Left lung (tissue), 4 donors: ENCODE measurements at regions not wholly inside any gene's neighbourhood (a gene's known extent, or its start where the extent isn't known, plus 50 kb on each side); places are given as distances from the start of the nearest gene placed in this dataset.
"Not testable (repeated sequence)": the region's sequence is repeated elsewhere in the genome, so short reads cannot be mapped to it uniquely, and the experiment has no call there.

ENCODE experiments used
- ATAC-seq: fragments of 200-7000 bp; cut with Tn5 transposase; one replicate; pipeline ENCODE4 v1.9.1; 2020; ENCODE audit warnings: moderate library complexity
- DNase-seq, 4 donors: peaks; one replicate each; pipeline ENCODE4 v3.0.0-alpha.2; 2013 to 2020
- H3K27ac ChIP-seq, 2 donors: fragments of 200-600 bp; sonication (generic) in 1 of 2; one replicate each; pipeline versions ENCODE4 v1.5.0 to v1.8.0; 2020 to 2021
- H3K27me3 ChIP-seq, 2 donors: fragments of 200-600 bp; sonication (generic) in 1 of 2; one replicate each; pipeline versions ENCODE4 v1.5.0 to v1.8.0; 2020 to 2021
- H3K36me3 ChIP-seq, 2 donors: fragments of 200-600 bp; sonication (generic) in 1 of 2; one replicate each; pipeline versions ENCODE4 v1.5.0 to v1.8.0; 2020 to 2021
- H3K4me1 ChIP-seq, 2 donors: fragments of 200-600 bp; one replicate each; pipeline ENCODE4 v1.8.0; 2021
- H3K4me3 ChIP-seq, 2 donors: fragments of 200-600 bp; sonication (generic) in 1 of 2; one replicate each; pipeline versions ENCODE4 v1.5.0 to v1.8.0; 2020 to 2021; ENCODE audit warnings: mild to moderate bottlenecking in 1 of 2
- H3K9me3 ChIP-seq, 2 donors: fragments of 200-600 bp; sonication (generic) in 1 of 2; one replicate each; pipeline versions ENCODE4 v1.5.0 to v1.8.0; 2020 to 2021
- intact Hi-C, 2 donors: fragments of 100-400 bp; cut with DNase I; formaldehyde crosslinking; loops; one replicate each; pipeline versions ENCODE4 v1.11.2 to v1.14.2; 2022
- TF ChIP-seq, protein P1 (sequence below), 2 donors: fragments of 200-600 bp; sonication (generic) in 1 of 2; IDR thresholded peaks; one replicate each; pipeline versions ENCODE4 v1.5.0 to v1.8.0; 2021; ENCODE audit warnings: antibody characterized with exemption in 2 of 2
- donor health status: DM: no; HTN: yes; CAD: no.
- donor health status: DM: no; HTN: no; CAD: no.

DNA sequence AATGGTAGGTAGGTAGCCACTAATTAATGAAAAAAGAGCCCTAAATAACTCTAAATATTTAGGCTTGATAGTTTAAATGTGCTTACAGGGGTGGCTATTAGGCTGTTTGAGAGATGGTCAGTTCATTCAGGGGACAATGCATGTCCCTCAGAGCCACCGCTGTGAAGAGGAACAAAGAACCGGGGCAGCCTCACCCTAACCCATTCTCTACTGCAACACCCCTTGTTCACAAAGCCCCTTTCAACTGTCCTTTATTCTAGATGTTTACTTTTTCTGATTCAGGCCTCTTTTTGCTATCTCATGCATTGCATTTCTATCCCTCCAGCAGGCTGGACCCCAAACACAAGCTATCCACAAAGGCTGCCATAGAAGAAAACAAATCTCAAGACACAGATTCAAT, 906.7 kb downstream of the NR2F1-AS1 start:
- intact Hi-C loops = no loop called here
- H3K9me3 ChIP-seq = no peaks in the 10 kb centered on the region
- TF ChIP-seq, protein P1, sequence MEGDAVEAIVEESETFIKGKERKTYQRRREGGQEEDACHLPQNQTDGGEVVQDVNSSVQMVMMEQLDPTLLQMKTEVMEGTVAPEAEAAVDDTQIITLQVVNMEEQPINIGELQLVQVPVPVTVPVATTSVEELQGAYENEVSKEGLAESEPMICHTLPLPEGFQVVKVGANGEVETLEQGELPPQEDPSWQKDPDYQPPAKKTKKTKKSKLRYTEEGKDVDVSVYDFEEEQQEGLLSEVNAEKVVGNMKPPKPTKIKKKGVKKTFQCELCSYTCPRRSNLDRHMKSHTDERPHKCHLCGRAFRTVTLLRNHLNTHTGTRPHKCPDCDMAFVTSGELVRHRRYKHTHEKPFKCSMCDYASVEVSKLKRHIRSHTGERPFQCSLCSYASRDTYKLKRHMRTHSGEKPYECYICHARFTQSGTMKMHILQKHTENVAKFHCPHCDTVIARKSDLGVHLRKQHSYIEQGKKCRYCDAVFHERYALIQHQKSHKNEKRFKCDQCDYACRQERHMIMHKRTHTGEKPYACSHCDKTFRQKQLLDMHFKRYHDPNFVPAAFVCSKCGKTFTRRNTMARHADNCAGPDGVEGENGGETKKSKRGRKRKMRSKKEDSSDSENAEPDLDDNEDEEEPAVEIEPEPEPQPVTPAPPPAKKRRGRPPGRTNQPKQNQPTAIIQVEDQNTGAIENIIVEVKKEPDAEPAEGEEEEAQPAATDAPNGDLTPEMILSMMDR (IDR thresholded peaks at IDR 0.05) = no peak
- H3K4me3 ChIP-seq = no peak overlapping the region
- H3K36me3 ChIP-seq = no peaks in the 10 kb centered on the region
- no peaks in the 10 kb centered on the region for H3K4me1 ChIP-seq
- DNase-seq (no peak), ATAC-seq (no peak)
- no peaks in the 10 kb centered on the region for H3K27me3 ChIP-seq
- no peak overlapping the region for H3K27ac ChIP-seq

DNA sequence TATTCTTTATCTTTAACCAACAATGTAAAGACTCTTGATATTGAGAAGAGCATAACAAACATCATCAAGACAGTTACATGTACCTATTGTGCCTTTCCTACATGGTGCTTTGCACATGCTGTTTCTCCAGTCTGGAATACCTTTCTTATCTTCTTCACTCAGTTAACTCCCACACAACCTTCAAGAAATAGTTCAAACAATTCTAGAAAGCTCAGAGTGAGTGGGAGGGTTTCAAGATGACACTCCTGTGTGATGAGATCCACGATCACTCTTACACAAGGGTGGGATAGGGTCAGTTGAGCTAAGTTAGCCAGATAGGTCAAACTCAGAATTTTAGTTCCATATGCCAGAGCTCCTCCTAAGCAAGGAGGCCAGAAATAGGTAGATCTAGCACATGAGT, 915.5 kb downstream of the NR2F1-AS1 start:
- intact Hi-C loops = no loop called here
- ATAC-seq (no peak), DNase-seq (no peak)
- no peaks in the 10 kb centered on the region for H3K27me3 ChIP-seq
- H3K36me3 ChIP-seq = no peaks in the 10 kb centered on the region
- H3K9me3 ChIP-seq = no peaks in the 10 kb centered on the region
- H3K4me3 ChIP-seq = no peak overlapping the region
- H3K4me1 ChIP-seq = no peaks in the 10 kb centered on the region
- TF ChIP-seq, protein P1 (IDR thresholded peaks at IDR 0.05) = no peak
- no peak overlapping the region for H3K27ac ChIP-seq

DNA sequence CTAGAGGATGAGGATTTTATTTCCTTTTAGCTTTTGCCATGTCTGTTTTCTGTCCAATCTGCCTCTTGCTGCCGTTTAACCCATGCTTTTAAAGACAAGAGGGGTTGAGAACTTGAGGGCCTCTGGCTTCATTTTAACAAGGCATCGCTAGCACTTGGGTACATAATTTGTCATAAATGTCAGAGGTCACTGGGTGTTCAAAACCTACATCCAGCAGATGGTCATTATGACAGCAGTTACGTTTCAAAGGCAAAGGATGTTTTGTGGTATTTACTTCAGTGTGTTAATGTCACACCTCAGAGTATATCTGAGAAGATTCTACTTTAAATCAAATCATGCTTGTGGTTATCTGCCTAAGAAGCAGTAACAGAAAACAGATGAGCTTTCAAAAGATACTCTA, 918.3 kb downstream of the NR2F1-AS1 start:
- Histone ChIP-seq H3K9me3 (no peaks in the 10 kb centered on the region), H3K4me1 (no peaks in the 10 kb centered on the region), H3K27me3 (no peaks in the 10 kb centered on the region), H3K4me3 (no peak overlapping the region), H3K36me3 (no peaks in the 10 kb centered on the region), H3K27ac (no peak overlapping the region)
- intact Hi-C loops = no loop called here
- DNase-seq (no peak), ATAC-seq (no peak)
- TF ChIP-seq, protein P1 (IDR thresholded peaks at IDR 0.05) = no peak

DNA sequence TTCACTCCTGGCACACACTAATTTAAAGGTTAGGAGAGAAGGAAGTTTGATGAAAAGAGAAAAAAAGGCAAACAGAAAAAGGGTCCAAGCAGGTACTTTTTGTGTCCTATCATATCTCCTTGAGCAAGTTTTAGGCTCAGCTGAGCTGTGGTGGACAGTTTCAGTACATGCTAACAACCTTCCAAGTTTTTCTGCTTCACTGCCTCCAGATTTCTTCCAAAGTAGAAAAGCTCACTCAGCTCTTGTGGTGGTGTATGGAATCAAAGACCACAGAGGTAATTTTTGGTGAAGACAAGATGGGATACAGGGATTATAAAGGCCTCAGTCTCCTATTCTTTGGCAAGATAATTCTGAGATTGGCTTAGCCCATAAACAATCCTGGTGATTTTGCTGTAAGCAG, 921.8 kb downstream of the NR2F1-AS1 start:
- TF ChIP-seq, protein P1 (IDR thresholded peaks at IDR 0.05) = no peak

DNA sequence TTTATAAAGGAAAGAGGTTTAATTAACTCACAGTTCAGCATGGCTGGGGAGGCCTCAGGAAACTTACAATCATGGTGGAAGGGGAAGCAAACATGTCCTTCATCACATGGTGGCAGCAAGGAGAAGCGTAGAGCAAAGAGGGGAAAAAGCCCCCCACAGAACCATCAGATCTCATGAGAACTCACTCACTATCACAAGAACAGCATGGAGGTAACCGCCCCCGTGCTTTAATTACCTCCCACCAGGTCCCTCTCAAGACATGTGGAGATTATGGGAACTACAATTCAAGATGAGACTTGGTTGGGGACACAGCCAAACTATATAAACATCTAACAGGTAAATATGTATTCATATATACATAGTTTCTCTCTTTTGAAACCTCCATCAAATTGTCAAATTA, 926.4 kb downstream of the NR2F1-AS1 start:
- intact Hi-C loops, ATAC-seq, H3K27me3 ChIP-seq, H3K27ac ChIP-seq, DNase-seq, H3K9me3 ChIP-seq, H3K36me3 ChIP-seq, H3K4me1 ChIP-seq, H3K4me3 ChIP-seq: not testable (repeated sequence)

More for the DNA sequence above, 921.8 kb downstream of the NR2F1-AS1 start:
- H3K27ac ChIP-seq = no peak overlapping the region
- no peak overlapping the region for H3K4me3 ChIP-seq
- H3K27me3 ChIP-seq = no peaks in the 10 kb centered on the region
- no peaks in the 10 kb centered on the region for H3K4me1 ChIP-seq
- no peak for DNase-seq
- ATAC-seq = no peak
- intact Hi-C loops = no loop called here
- no peaks in the 10 kb centered on the region for H3K36me3 ChIP-seq
- no peaks in the 10 kb centered on the region for H3K9me3 ChIP-seq

- Histone ChIP-seq H3K4me1 (no peaks in the 10 kb centered on the region), H3K27me3 (no peaks in the 10 kb centered on the region), H3K36me3 (no peaks in the 10 kb centered on the region), H3K27ac (no peak overlapping the region), H3K4me3 (no peak overlapping the region), H3K9me3 (no peaks in the 10 kb centered on the region)
- TF ChIP-seq, protein P1 (IDR thresholded peaks at IDR 0.05) = no peak
- ATAC-seq = no peak
- intact Hi-C loops = no loop called here
- DNase-seq = no peak
Observed at GRCh38 chr5:92653730-92654461, 927.1 kb downstream of the NR2F1-AS1 start.
